ENCODE measurements at regions not wholly inside any gene's neighbourhood (a gene's known extent, or its start where the extent isn't known, plus 50 kb on each side); places are given as distances from the start of the nearest gene placed in this dataset.
A peak's percentile ranks its signal among the peaks of the same experiment; 100 is the strongest.

- DNase-seq (ENCODE audit: low read depth) = peak; percentile 34
- H3K4me3 ChIP-seq (ENCODE audit: low read depth, low read length) = peak overlapping the region; percentile 60
- no peak for TF ChIP-seq CTCF (conservative IDR thresholded peaks at IDR 0.05; ENCODE audit: low read depth, low read length)
Observed at GRCh38 chr20:53660078-53660909, 66.7 kb upstream of the ZNF217 start.

GRCh38 chr20:53658973-53659372 lies 65.3 kb upstream of the ZNF217 start:
- DNase-seq (ENCODE audit: low read depth) = no peak
- no peak overlapping the region for H3K4me3 ChIP-seq (ENCODE audit: low read depth, low read length)

GRCh38 chr20:53658322-53658721 lies 64.7 kb upstream of the ZNF217 start:
- no peak overlapping the region for H3K4me3 ChIP-seq (ENCODE audit: low read depth, low read length)
- no peak for DNase-seq (ENCODE audit: low read depth)
- TF ChIP-seq CTCF (conservative IDR thresholded peaks at IDR 0.05; ENCODE audit: low read depth, low read length) = no peak

More at GRCh38 chr20:53658973-53659372, 65.3 kb upstream of the ZNF217 start:
- TF ChIP-seq CTCF (conservative IDR thresholded peaks at IDR 0.05; ENCODE audit: low read depth, low read length) = no peak

GRCh38 chr20:53657732-53658131 lies 64.1 kb upstream of the ZNF217 start:
- DNase-seq (ENCODE audit: low read depth) = no peak
- H3K4me3 ChIP-seq (ENCODE audit: low read depth, low read length) = no peak overlapping the region
- TF ChIP-seq CTCF (conservative IDR thresholded peaks at IDR 0.05; ENCODE audit: low read depth, low read length) = no peak

GRCh38 chr20:53657279-53657678 lies 63.6 kb upstream of the ZNF217 start:
- no peak for DNase-seq (ENCODE audit: low read depth)
- no peak for TF ChIP-seq CTCF (conservative IDR thresholded peaks at IDR 0.05; ENCODE audit: low read depth, low read length)
- H3K4me3 ChIP-seq (ENCODE audit: low read depth, low read length) = no peak overlapping the region

- TF ChIP-seq CTCF (conservative IDR thresholded peaks at IDR 0.05; ENCODE audit: low read depth, low read length) = no peak
- no peak overlapping the region for H3K4me3 ChIP-seq (ENCODE audit: low read depth, low read length)
- peak; percentile 80 for DNase-seq (ENCODE audit: low read depth)
Observed at GRCh38 chr20:53656293-53657202, 62.9 kb upstream of the ZNF217 start.

All from choroid plexus epithelial cell (primary cell).